Testis (tissue), 2 donors: ENCODE measurements at regions not wholly inside any gene's neighbourhood (a gene's known extent, or its start where the extent isn't known, plus 50 kb on each side); places are given as distances from the start of the nearest gene placed in this dataset.

Experiments
- DNase-seq: peaks from one replicate; pipeline ENCODE4 v3.0.0-alpha.2; 2019
- H3K27ac ChIP-seq, 2 donors: fragments of 200-600 bp; sonication (generic); one replicate each; pipeline ENCODE4 v1.5.1; 2019
- H3K27me3 ChIP-seq: fragments of 200-600 bp; sonication (generic); one replicate; pipeline ENCODE4 v1.5.1; 2019
- H3K36me3 ChIP-seq: fragments of 200-600 bp; sonication (generic); one replicate; pipeline ENCODE4 v1.5.1; 2017; ENCODE audit warnings: low read depth; ENCODE audit errors: missing control alignments
- H3K4me1 ChIP-seq: fragments of 200-600 bp; sonication (generic); one replicate; pipeline ENCODE4 v1.5.1; 2019
- H3K4me3 ChIP-seq, 2 donors: fragments of 200-600 bp; sonication (generic); one replicate each; pipeline ENCODE4 v1.5.1; 2017 to 2019
- H3K9me3 ChIP-seq: fragments of 200-600 bp; sonication (generic); one replicate; pipeline ENCODE4 v1.5.1; 2017
- CTCF ChIP-seq, 3 experiments: fragments of 450-650 bp in 2 of 3; fragments of 200-600 bp in 1 of 3; sonication (generic) in 1 of 3; IDR thresholded peaks; one replicate each; pipeline ENCODE4 v1.5.1; 2016 to 2019; ENCODE audit warnings: antibody characterized with exemption in 3 of 3, mild to moderate bottlenecking in 2 of 3, moderate library complexity in 1 of 3
- POLR2A ChIP-seq: fragments of 450-650 bp; IDR thresholded peaks from one replicate; pipeline ENCODE4 v1.6.1; 2017; ENCODE audit warnings: antibody characterized with exemption, mild to moderate bottlenecking, moderate library complexity
- WGBS, 2 donors: methylation state at CpG; one replicate each; pipeline ENCODE4 v1.1.5; 2018; 5-methylcytosine and 5-hydroxymethylcytosine counted together
- intact Hi-C: fragments of 100-400 bp; cut with DNase I; formaldehyde crosslinking; loops from one replicate; pipeline ENCODE4 v1.15.1; 2023; ENCODE audit warnings: low total_unique reads

DNA sequence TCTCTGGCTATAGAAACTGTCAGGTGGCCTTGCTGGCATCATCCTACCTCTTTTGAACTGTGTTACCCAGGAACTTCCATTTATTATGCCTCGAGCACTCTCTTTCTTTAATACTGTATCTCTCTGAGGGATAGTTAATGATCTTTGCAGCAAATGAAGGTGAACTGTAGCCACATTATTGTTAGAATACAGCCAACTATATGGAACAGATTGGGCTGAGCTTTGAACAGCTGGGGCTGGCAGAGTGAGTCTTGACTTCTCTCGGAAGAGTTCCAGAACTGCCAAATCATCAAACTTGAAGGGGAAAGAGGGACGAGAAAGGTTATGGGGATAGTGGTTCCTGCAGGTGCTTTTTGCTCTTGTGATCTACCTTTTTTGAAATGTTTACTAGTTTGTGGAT lies 237.7 kb downstream of the PRL start:
- 77 to 84% methylated on average over 3 of the region's 3 CpGs for WGBS, 2 donors
- Histone ChIP-seq H3K27me3 (no peaks in the 10 kb centered on the region), H3K27ac (no peak overlapping the region), H3K4me1 (no peaks in the 10 kb centered on the region), H3K9me3 (no peaks in the 10 kb centered on the region), H3K4me3 (no peak overlapping the region), H3K36me3 (no peaks in the 10 kb centered on the region)
- intact Hi-C loops, result no loop called here
- DNase-seq, result no peak
- TF ChIP-seq CTCF (IDR thresholded peaks at IDR 0.05), result no peak
- no peak for TF ChIP-seq POLR2A

GRCh38 chr6:22059946-22060345 lies 236.9 kb downstream of the PRL start:
- Histone ChIP-seq H3K4me3 (no peak overlapping the region), H3K27ac (no peak overlapping the region), H3K4me1 (no peaks in the 10 kb centered on the region), H3K9me3 (no peaks in the 10 kb centered on the region), H3K27me3 (no peaks in the 10 kb centered on the region), H3K36me3 (no peaks in the 10 kb centered on the region)
- TF ChIP-seq CTCF (IDR thresholded peaks at IDR 0.05) (no peak), POLR2A (no peak)
- no peak for DNase-seq
- WGBS, 2 donors, result 54 to 58% methylated on average over 1 of the region's 1 CpG
- intact Hi-C loops, result no loop called here

DNA sequence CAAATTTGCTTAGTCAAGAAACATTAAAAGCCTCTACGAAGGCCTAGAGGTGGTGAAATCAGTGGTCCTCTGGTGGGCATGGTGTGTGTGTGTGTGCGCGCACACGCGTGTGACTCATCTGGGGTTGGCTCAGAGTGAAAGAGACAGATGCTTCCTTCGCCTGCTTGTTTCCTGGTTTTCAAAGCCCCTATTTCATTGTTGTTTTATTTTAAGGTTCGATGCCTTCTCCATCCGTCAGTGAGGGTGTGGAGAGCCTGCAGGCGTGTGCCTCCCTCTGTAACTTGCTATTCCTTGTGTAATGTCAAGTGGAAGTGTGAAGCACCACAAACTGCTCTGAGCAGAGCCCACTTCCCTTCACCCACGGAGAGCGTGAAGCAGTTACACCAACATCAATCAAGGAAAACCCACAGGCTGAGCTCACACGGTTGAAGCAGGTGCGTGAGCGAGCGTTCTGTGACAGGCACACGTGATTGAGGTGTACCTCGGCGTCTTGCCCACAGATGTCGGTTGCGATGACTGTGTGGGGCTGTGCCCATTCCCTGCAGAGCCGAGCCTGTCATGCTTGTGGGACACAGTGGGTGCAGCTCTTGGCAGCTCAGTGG lies 233.9 kb downstream of the PRL start:
- H3K9me3 ChIP-seq, result no peaks in the 10 kb centered on the region
- WGBS, 2 donors, result 91 to 92% methylated on average over 21 of the region's 21 CpGs
- no peak for DNase-seq
- H3K4me3 ChIP-seq, result no peak overlapping the region
- no peaks in the 10 kb centered on the region for H3K27me3 ChIP-seq
- no peaks in the 10 kb centered on the region for H3K36me3 ChIP-seq
- intact Hi-C loops, result no loop called here
- H3K4me1 ChIP-seq, result no peaks in the 10 kb centered on the region
- no peak for TF ChIP-seq POLR2A
- no peak for TF ChIP-seq CTCF (IDR thresholded peaks at IDR 0.05)
- H3K27ac ChIP-seq, result no peak overlapping the region

DNA sequence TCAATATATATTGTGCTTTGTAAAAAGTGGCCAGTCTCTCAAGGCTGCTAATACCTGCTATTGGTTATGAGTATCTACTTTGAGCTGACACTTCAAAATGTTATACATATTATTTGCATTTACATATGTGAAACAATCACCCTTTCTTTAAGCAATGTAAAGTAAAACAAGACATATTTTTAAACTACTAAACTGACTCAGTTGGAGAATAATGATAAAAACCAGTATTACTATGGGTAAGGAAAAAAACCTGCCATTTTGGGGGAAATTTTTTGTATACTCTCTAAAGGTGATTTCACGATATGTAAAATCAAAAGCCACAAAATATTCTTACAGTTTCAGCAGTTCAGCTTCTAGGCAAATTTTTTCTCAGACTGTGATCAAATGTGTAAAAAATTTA lies 232.3 kb downstream of the PRL start:
- Histone ChIP-seq H3K4me1 (no peaks in the 10 kb centered on the region), H3K9me3 (no peaks in the 10 kb centered on the region), H3K27ac (no peak overlapping the region), H3K36me3 (no peaks in the 10 kb centered on the region), H3K27me3 (no peaks in the 10 kb centered on the region), H3K4me3 (no peak overlapping the region)
- TF ChIP-seq POLR2A (no peak), CTCF (IDR thresholded peaks at IDR 0.05) (no peak)
- DNase-seq, result no peak
- 93 to 95% methylated on average over 1 of the region's 1 CpG for WGBS, 2 donors
- intact Hi-C loops, result no loop called here

DNA sequence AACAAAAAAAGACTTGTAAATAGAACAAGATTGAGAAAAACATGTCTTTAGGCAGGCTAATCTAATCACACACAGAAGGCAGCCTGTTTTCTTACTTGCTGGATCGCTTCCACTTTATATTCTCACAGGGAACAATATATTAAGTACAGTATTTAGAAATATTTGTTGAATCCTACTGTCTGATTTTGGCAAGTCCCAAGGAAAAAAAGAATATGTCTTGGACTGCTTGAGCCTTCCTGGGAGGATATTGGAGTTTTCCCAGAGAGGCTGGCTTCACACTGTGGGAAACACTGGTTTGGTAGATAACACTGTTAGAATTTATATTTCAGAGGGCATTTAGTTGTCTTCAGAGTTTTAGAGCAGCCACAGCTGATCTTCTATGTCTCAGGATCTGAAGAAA lies 229.7 kb downstream of the PRL start:
- intact Hi-C loops, result no loop called here
- H3K27ac ChIP-seq, result no peak overlapping the region
- no peak for DNase-seq

More for the DNA sequence above, 229.7 kb downstream of the PRL start:
- WGBS, 2 donors, result 25 to 53% methylated on average over 1 of the region's 1 CpG
- TF ChIP-seq POLR2A (no peak), CTCF (IDR thresholded peaks at IDR 0.05) (no peak)
- Histone ChIP-seq H3K4me1 (no peaks in the 10 kb centered on the region), H3K27me3 (no peaks in the 10 kb centered on the region), H3K36me3 (no peaks in the 10 kb centered on the region), H3K9me3 (no peaks in the 10 kb centered on the region), H3K4me3 (no peak overlapping the region)
